Keratinocyte (primary cell): ENCODE measurements at regions not wholly inside any gene's neighbourhood (a gene's known extent, or its start where the extent isn't known, plus 50 kb on each side); places are given as distances from the start of the nearest gene placed in this dataset.

Experiments used
- CTCF ChIP-seq, 3 experiments: IDR thresholded peaks in 1 of 3; conservative IDR thresholded peaks in 1 of 3; optimal IDR thresholded peaks in 1 of 3; 2 replicates in 2 of 3; 3 replicates in 1 of 3; pipeline versions ENCODE3 to v1.5.1; 2011; ENCODE audit warnings: low read length in 3 of 3, mild to moderate bottlenecking in 3 of 3, moderate library complexity in 2 of 3, control low read depth in 1 of 3, inconsistent platforms in 1 of 3; ENCODE audit not compliant: insufficient read depth in 2 of 3; ENCODE audit errors: extremely low read depth in 1 of 3
- EZH2 ChIP-seq: IDR thresholded peaks from one replicate; pipeline ENCODE4 v1.6.1; 2012; ENCODE audit warnings: inconsistent platforms, mild to moderate bottlenecking, low read length, moderate library complexity

- no peak for TF ChIP-seq CTCF (optimal IDR thresholded peaks at IDR 0.05 in 1 of 3, IDR thresholded peaks at IDR 0.05 in 1 of 3, conservative IDR thresholded peaks at IDR 0.05 in 1 of 3; ENCODE audit: extremely low read depth in 1 of 3, insufficient read depth in 2 of 3, low read length in 3 of 3)
- no peak for TF ChIP-seq EZH2
Observed at GRCh38 chr6:19719691-19720128, 117.5 kb upstream of the ID4 start.
